HepG2 (cell line): ENCODE measurements at regions not wholly inside any gene's neighbourhood (a gene's known extent, or its start where the extent isn't known, plus 50 kb on each side); places are given as distances from the start of the nearest gene placed in this dataset.

Experiments
- ATAC-seq: fragments of 200-7000 bp; cut with Tn5 transposase; 3 replicates; pipeline ENCODE4 v1.9.1; 2020; ENCODE audit warnings: mild to moderate bottlenecking, moderate library complexity
- BruUV-seq: library from RNA; stranded (reverse); fragments of 400-500 nt; replicated peaks from 2 replicates; lab custom pipeline; 2021; lab: Mats Ljungman, UMichigan
- CTCF ChIA-PET: fragments of 300-600 bp; formaldehyde crosslinking; extraction: SDS; loops from one replicate; lab custom pipeline; 2021; ENCODE audit warnings: low total read pairs, inconsistent platforms, low intra/inter-chr PET ratio; lab: Yijun Ruan, JAX
- POLR2A ChIA-PET: fragments of 350-600 bp; sonication (Branson Sonifier 250); formaldehyde crosslinking; loops from one replicate; lab custom pipeline; 2020; ENCODE audit warnings: antibody characterized with exemption, inconsistent platforms; lab: Yijun Ruan, JAX
- DNase-seq: peaks from one replicate; pipeline ENCODE4 v3.0.0-alpha.2; 2015; ENCODE audit warnings: low spot score
- FAIRE-seq: peaks from 3 replicates; lab custom pipeline; 2011; peaks lifted over from hg19 to GRCh38; lab: Jason Lieb, UNC
- H2AFZ ChIP-seq: one replicate; pipeline ENCODE4 v1.6.1; 2011; ENCODE audit warnings: low read length, inconsistent platforms
- H3K27ac ChIP-seq: fragments of 300-600 bp; 3 replicates; pipeline ENCODE4 v1.8.0; 2011; ENCODE audit warnings: mixed run types, mild to moderate bottlenecking, mixed read lengths, low read length, inconsistent platforms; ENCODE audit not compliant: insufficient read depth; ENCODE audit errors: extremely low read length
- H3K27me3 ChIP-seq, 2 experiments: fragments of 200-600 bp in 1 of 2; 2 replicates in 1 of 2; 3 replicates in 1 of 2; pipeline versions ENCODE4 v1.6.0 to v1.8.0; 2011; ENCODE audit warnings: low read length in 2 of 2, mild to moderate bottlenecking in 2 of 2, moderate library complexity in 2 of 2, inconsistent platforms in 1 of 2; ENCODE audit not compliant: insufficient read depth in 2 of 2, control insufficient read depth in 1 of 2
- H3K36me3 ChIP-seq, 2 experiments: fragments of 200-600 bp in 1 of 2; replicated peaks in 1 of 2; 2 replicates in 1 of 2; 3 replicates in 1 of 2; pipeline versions ENCODE4 v1.5.1 to v1.8.0; 2011; ENCODE audit warnings: low read length in 2 of 2, inconsistent platforms in 1 of 2; ENCODE audit not compliant: insufficient read depth in 2 of 2, control insufficient read depth in 1 of 2
- H3K4me1 ChIP-seq: 2 replicates; pipeline ENCODE4 v1.5.1; 2012; ENCODE audit warnings: low read length, inconsistent platforms; ENCODE audit not compliant: insufficient read depth
- H3K4me2 ChIP-seq: 2 replicates; pipeline ENCODE4 v1.6.0; 2011; ENCODE audit warnings: low read depth, low read length, inconsistent platforms
- H3K4me3 ChIP-seq, 3 experiments: fragments of 200-600 bp in 1 of 3; sonication (generic), shearing (Covaris generic) in 1 of 3; replicated peaks in 1 of 3; 2 replicates each; pipeline ENCODE4 v1.5.1; 2011 to 2016; ENCODE audit warnings: low read length in 3 of 3, inconsistent platforms in 2 of 3, low read depth in 2 of 3, mild to moderate bottlenecking in 2 of 3, control low read depth in 1 of 3, mixed read lengths in 1 of 3; ENCODE audit not compliant: insufficient read depth in 1 of 3
- H3K79me2 ChIP-seq: one replicate; pipeline ENCODE4 v1.6.1; 2011; ENCODE audit warnings: low read length, inconsistent platforms; ENCODE audit not compliant: insufficient read depth
- H3K9ac ChIP-seq: 2 replicates; pipeline ENCODE4 v1.6.0; 2011; ENCODE audit warnings: mild to moderate bottlenecking, low read depth, low read length, inconsistent platforms; ENCODE audit not compliant: insufficient read depth
- H3K9me3 ChIP-seq: 2 replicates; pipeline ENCODE4 v1.5.1; 2012; ENCODE audit warnings: mild to moderate bottlenecking, low read length
- H4K20me1 ChIP-seq: 2 replicates; pipeline ENCODE4 v1.6.0; 2011; ENCODE audit warnings: inconsistent platforms, mild to moderate bottlenecking, low read length, moderate library complexity; ENCODE audit not compliant: insufficient read depth
- CCDC6 ChIP-seq: sonication (generic); formaldehyde crosslinking; IDR thresholded peaks from 2 replicates; pipeline ENCODE4 v1.8.1; 2022; ENCODE audit warnings: mild to moderate bottlenecking, missing genetic modification reagents, moderate library complexity
- FIP1L1 ChIP-seq: fragments of 200-400 bp; formaldehyde crosslinking; IDR thresholded peaks from 2 replicates; pipeline ENCODE4 v1.6.1; 2018; ENCODE audit warnings: low read depth, mild to moderate bottlenecking, low read length, moderate library complexity, borderline replicate concordance; ENCODE audit not compliant: insufficient read depth
- MBNL3 ChIP-seq: fragments of 250-450 bp; sonication (Bioruptor Pico); conservative IDR thresholded peaks from 2 replicates; pipeline ENCODE4 v1.8.0; 2022; ENCODE audit warnings: mild to moderate bottlenecking, inconsistent platforms
- MEIS2 ChIP-seq: sonication (generic); formaldehyde crosslinking; IDR thresholded peaks from 2 replicates; pipeline ENCODE4 v1.9.0; 2021; ENCODE audit warnings: mild to moderate bottlenecking, missing genetic modification reagents
- MTA1 ChIP-seq: sonication (generic); formaldehyde crosslinking; IDR thresholded peaks from 2 replicates; pipeline ENCODE4 v1.4.0; 2020; ENCODE audit warnings: missing genetic modification reagents, mild to moderate bottlenecking, borderline replicate concordance
- NBN ChIP-seq: fragments of 450-650 bp; conservative IDR thresholded peaks from 2 replicates; pipeline ENCODE4 v1.6.1; 2017
- NFYC ChIP-seq: IDR thresholded peaks from 2 replicates; pipeline ENCODE4 v1.6.1; 2016; ENCODE audit warnings: missing genetic modification reagents, missing compliant biosample characterization
- TBX2 ChIP-seq: sonication (generic); formaldehyde crosslinking; IDR thresholded peaks from 2 replicates; pipeline ENCODE4 v1.5.0; 2020; ENCODE audit warnings: missing genetic modification reagents, mild to moderate bottlenecking, borderline replicate concordance
- ZBTB1 ChIP-seq: sonication (generic); formaldehyde crosslinking; IDR thresholded peaks from 2 replicates; pipeline ENCODE4 v1.4.0; 2020; ENCODE audit warnings: missing genetic modification reagents, borderline replicate concordance
- ZNF432 ChIP-seq: sonication (generic); formaldehyde crosslinking; IDR thresholded peaks from 2 replicates; pipeline ENCODE4 v1.5.0; 2020; ENCODE audit warnings: missing genetic modification reagents, mild to moderate bottlenecking, borderline replicate concordance
- ZNF75D ChIP-seq: sonication (generic); formaldehyde crosslinking; IDR thresholded peaks from 2 replicates; pipeline ENCODE4 v1.8.1; 2023; ENCODE audit warnings: missing genetic modification reagents, mild to moderate bottlenecking, borderline replicate concordance
- WGBS: methylation state at CpG from one replicate; pipeline ENCODE4 v1.1.6; 2017; ENCODE audit warnings: low lambda C conversion rate; 5-methylcytosine and 5-hydroxymethylcytosine counted together
- in situ Hi-C: cut with HindIII; loops from 2 replicates; pipeline ENCODE4 v1.10.0; 2017; ENCODE audit warnings: low pct_unique_long_range_greater_than_20kb; ENCODE audit not compliant: extremely low pct_ligation_motif_present
- intact Hi-C: fragments of 100-400 bp; cut with micrococcal nuclease; formaldehyde crosslinking; loops from one replicate; pipeline ENCODE4 v1.10.0; 2022; ENCODE audit not compliant: unreplicated experiment
- TF ChIP-seq, protein P1 (sequence below): sonication (generic); formaldehyde crosslinking; IDR thresholded peaks from 2 replicates; pipeline ENCODE4 v1.5.0; 2020; ENCODE audit warnings: mild to moderate bottlenecking, missing genetic modification reagents, borderline replicate concordance
- TF ChIP-seq, protein P2 (sequence below): IDR thresholded peaks from 2 replicates; pipeline ENCODE4 v1.6.1; 2016; ENCODE audit warnings: missing biosample characterization, missing genetic modification reagents, low read depth
- TF ChIP-seq, protein P3 (sequence below): sonication (generic); formaldehyde crosslinking; IDR thresholded peaks from 2 replicates; pipeline ENCODE4 v1.4.0; 2020; ENCODE audit warnings: mild to moderate bottlenecking, missing genetic modification reagents

DNA sequence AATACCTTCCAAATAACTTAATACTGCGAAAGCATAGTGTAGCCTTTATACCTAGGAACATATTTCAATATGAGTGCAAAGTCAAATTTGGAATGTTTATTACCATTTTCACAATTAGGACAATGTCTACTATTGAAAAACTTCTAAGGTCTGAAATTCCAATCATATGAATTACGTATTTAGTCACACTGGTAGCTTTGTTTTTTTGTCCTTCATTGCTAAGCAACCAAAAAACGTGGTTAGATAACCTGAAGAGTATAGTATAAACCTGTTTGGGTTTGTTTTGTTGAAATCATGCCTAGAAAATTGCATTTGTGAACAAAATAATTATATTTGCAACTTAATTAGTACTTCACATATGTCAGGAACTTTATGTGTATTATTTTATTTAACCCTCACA, 134.2 kb downstream of the FBXO4 start:
- H2AFZ ChIP-seq, result no peak overlapping the region
- no peak for FAIRE-seq
- H3K4me3 ChIP-seq, result no peak overlapping the region
- H3K9me3 ChIP-seq, result no peaks in the 10 kb centered on the region
- H3K4me1 ChIP-seq, result no peaks in the 10 kb centered on the region
- no peaks in the 10 kb centered on the region for H3K27me3 ChIP-seq
- H4K20me1 ChIP-seq, result no peaks in the 10 kb centered on the region
- CTCF ChIA-PET, result no interaction called here
- ATAC-seq, result no peak
- 17% methylated on average over 3 of the region's 3 CpGs for WGBS
- no peak overlapping the region for H3K9ac ChIP-seq
- no peak overlapping the region for H3K27ac ChIP-seq
- POLR2A ChIA-PET, result no interaction called here
- DNase-seq, result no peak
- intact Hi-C loops (loop anchor here (5.0 kb wide), 1 partner anchor 708 kb away; no protein-coding TSS in a partner anchor), in situ Hi-C loops (loop anchor here (5.0 kb wide), 1 partner anchor 202 kb away; no protein-coding TSS in a partner anchor)
- H3K79me2 ChIP-seq, result no peaks in the 10 kb centered on the region
- no peaks in the 10 kb centered on the region for H3K36me3 ChIP-seq
- H3K4me2 ChIP-seq, result no peak overlapping the region
- BruUV-seq, result no TSS peak
- TF ChIP-seq MEIS2 (no peak), NBN (no peak), ZNF432 (CRISPR knock-in tag) (no peak), NFYC (CRISPR knock-in tag) (no peak), MBNL3 (CRISPR knock-in tag) (no peak), ZNF75D (CRISPR knock-in tag) (no peak), FIP1L1 (no peak), MTA1 (CRISPR knock-in tag) (no peak), CCDC6 (CRISPR knock-in tag) (no peak), TBX2 (no peak), ZBTB1 (CRISPR knock-in tag) (no peak)
- TF ChIP-seq, protein P1, sequence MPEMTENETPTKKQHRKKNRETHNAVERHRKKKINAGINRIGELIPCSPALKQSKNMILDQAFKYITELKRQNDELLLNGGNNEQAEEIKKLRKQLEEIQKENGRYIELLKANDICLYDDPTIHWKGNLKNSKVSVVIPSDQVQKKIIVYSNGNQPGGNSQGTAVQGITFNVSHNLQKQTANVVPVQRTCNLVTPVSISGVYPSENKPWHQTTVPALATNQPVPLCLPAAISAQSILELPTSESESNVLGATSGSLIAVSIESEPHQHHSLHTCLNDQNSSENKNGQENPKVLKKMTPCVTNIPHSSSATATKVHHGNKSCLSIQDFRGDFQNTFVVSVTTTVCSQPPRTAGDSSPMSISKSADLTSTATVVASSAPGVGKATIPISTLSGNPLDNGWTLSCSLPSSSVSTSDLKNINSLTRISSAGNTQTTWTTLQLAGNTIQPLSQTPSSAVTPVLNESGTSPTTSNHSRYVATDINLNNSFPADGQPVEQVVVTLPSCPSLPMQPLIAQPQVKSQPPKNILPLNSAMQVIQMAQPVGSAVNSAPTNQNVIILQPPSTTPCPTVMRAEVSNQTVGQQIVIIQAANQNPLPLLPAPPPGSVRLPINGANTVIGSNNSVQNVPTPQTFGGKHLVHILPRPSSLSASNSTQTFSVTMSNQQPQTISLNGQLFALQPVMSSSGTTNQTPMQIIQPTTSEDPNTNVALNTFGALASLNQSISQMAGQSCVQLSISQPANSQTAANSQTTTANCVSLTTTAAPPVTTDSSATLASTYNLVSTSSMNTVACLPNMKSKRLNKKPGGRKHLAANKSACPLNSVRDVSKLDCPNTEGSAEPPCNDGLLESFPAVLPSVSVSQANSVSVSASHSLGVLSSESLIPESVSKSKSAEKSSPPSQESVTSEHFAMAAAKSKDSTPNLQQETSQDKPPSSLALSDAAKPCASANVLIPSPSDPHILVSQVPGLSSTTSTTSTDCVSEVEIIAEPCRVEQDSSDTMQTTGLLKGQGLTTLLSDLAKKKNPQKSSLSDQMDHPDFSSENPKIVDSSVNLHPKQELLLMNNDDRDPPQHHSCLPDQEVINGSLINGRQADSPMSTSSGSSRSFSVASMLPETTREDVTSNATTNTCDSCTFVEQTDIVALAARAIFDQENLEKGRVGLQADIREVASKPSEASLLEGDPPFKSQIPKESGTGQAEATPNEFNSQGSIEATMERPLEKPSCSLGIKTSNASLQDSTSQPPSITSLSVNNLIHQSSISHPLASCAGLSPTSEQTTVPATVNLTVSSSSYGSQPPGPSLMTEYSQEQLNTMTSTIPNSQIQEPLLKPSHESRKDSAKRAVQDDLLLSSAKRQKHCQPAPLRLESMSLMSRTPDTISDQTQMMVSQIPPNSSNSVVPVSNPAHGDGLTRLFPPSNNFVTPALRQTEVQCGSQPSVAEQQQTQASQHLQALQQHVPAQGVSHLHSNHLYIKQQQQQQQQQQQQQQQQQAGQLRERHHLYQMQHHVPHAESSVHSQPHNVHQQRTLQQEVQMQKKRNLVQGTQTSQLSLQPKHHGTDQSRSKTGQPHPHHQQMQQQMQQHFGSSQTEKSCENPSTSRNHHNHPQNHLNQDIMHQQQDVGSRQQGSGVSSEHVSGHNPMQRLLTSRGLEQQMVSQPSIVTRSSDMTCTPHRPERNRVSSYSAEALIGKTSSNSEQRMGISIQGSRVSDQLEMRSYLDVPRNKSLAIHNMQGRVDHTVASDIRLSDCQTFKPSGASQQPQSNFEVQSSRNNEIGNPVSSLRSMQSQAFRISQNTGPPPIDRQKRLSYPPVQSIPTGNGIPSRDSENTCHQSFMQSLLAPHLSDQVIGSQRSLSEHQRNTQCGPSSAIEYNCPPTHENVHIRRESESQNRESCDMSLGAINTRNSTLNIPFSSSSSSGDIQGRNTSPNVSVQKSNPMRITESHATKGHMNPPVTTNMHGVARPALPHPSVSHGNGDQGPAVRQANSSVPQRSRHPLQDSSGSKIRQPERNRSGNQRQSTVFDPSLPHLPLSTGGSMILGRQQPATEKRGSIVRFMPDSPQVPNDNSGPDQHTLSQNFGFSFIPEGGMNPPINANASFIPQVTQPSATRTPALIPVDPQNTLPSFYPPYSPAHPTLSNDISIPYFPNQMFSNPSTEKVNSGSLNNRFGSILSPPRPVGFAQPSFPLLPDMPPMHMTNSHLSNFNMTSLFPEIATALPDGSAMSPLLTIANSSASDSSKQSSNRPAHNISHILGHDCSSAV (CRISPR knock-in tag), result no peak
- TF ChIP-seq, protein P2, sequence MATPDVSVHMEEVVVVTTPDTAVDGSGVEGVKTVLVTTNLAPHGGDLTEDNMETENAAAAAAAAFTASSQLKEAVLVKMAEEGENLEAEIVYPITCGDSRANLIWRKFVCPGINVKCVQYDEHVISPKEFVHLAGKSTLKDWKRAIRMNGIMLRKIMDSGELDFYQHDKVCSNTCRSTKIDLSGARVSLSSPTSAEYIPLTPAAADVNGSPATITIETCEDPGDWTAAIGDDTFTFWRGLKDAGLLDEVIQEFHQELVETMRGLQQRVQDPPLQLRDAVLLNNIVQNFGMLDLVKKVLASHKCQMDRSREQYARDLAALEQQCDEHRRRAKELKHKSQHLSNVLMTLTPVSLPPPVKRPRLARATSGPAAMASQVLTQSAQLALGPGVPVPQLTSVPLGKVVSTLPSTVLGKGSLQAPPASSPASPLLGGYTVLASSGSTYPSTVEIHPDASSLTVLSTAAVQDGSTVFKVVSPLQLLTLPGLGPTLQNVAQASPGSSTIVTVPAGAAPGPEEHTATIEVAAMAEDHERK (CRISPR knock-in tag), result no peak
- TF ChIP-seq, protein P3, sequence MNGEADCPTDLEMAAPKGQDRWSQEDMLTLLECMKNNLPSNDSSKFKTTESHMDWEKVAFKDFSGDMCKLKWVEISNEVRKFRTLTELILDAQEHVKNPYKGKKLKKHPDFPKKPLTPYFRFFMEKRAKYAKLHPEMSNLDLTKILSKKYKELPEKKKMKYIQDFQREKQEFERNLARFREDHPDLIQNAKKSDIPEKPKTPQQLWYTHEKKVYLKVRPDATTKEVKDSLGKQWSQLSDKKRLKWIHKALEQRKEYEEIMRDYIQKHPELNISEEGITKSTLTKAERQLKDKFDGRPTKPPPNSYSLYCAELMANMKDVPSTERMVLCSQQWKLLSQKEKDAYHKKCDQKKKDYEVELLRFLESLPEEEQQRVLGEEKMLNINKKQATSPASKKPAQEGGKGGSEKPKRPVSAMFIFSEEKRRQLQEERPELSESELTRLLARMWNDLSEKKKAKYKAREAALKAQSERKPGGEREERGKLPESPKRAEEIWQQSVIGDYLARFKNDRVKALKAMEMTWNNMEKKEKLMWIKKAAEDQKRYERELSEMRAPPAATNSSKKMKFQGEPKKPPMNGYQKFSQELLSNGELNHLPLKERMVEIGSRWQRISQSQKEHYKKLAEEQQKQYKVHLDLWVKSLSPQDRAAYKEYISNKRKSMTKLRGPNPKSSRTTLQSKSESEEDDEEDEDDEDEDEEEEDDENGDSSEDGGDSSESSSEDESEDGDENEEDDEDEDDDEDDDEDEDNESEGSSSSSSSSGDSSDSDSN (CRISPR knock-in tag), result no peak
